Spinal cord (tissue), 9 donors: ENCODE measurements at regions not wholly inside any gene's neighbourhood (a gene's known extent, or its start where the extent isn't known, plus 50 kb on each side); places are given as distances from the start of the nearest gene placed in this dataset.

ENCODE experiments used
- DNase-seq, 6 donors: peaks; one replicate each; pipeline versions ENCODE4 v3.0.0 to v3.0.0-alpha.2; 2013 to 2015; ENCODE audit warnings: low spot score in 6 of 6, low read depth in 4 of 6
- H3K27ac ChIP-seq: one replicate; pipeline ENCODE4 v1.5.1; 2013; ENCODE audit warnings: low read depth, low read length, control low read depth
- H3K27me3 ChIP-seq: one replicate; pipeline ENCODE4 v1.6.1; 2013; ENCODE audit warnings: low read length; ENCODE audit not compliant: control insufficient read depth, insufficient read depth
- H3K36me3 ChIP-seq: one replicate; pipeline ENCODE4 v1.6.1; 2013; ENCODE audit warnings: low read length; ENCODE audit not compliant: control insufficient read depth, insufficient read depth
- H3K4me1 ChIP-seq: one replicate; pipeline ENCODE4 v1.6.1; 2013; ENCODE audit warnings: low read length; ENCODE audit not compliant: control insufficient read depth, insufficient read depth
- H3K4me3 ChIP-seq: one replicate; pipeline ENCODE4 v1.5.1; 2013; ENCODE audit warnings: low read depth, low read length, control low read depth
- H3K9me3 ChIP-seq: one replicate; pipeline ENCODE4 v1.6.1; 2013; ENCODE audit warnings: low read length; ENCODE audit not compliant: control insufficient read depth, insufficient read depth
- WGBS: methylation state at CpG from one replicate; pipeline ENCODE4 v1.1.5; 2013; ENCODE audit warnings: missing lambda C conversion rate; ENCODE audit not compliant: insufficient coverage; 5-methylcytosine and 5-hydroxymethylcytosine counted together
- donor health status: healthy.

DNA sequence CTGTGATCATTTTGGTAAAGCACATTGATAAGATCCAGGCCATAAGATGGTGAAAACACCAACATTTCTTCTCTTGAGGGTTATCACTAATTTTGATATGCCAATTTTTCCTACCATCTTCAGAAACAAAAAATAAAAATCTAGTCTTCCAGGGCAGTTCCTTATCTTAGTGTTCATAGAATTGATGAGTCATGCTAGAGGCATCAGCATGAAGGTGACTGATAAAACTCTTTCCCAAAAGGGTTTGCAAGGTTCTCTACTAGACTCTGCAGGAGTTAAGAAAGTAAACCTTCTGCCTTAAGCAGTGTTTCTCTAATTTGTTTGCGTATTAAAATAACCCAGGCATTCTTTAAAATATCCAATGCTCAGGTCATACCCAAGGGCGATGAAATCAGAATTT is 483.1 kb upstream of the CNTNAP2 start:
- no peaks in the 10 kb centered on the region for H3K9me3 ChIP-seq
- H3K27me3 ChIP-seq, result no peaks in the 10 kb centered on the region
- H3K36me3 ChIP-seq, result no peaks in the 10 kb centered on the region
- no peak for DNase-seq
- WGBS, result no CpG with 5 or more reads among the region's 2 CpGs
- no peak overlapping the region for H3K4me3 ChIP-seq
- no peaks in the 10 kb centered on the region for H3K4me1 ChIP-seq
- H3K27ac ChIP-seq, result no peak overlapping the region

DNA sequence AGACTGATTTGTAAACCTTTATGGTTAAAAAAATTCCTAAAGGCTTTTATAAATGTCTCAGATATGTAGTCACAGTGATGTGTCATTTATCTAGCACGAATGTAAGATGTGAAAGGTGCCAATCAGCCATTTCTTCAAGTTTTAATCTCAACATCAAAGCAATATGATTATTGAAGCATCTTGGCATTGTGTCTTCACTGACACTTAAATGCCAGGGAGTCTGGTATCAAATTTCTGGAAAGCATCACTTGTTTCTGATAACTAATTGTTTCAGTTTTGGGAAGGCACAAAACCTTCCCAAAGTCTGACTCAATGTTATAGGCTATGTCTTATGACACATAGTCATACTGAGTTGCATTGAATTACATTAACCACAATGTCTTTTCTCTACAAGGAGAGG is 492.0 kb upstream of the CNTNAP2 start:
- no peaks in the 10 kb centered on the region for H3K36me3 ChIP-seq
- DNase-seq, result no peak
- H3K27me3 ChIP-seq, result no peaks in the 10 kb centered on the region
- H3K4me1 ChIP-seq, result no peaks in the 10 kb centered on the region
- WGBS, result no CpG with 5 or more reads among the region's 1 CpG
- no peaks in the 10 kb centered on the region for H3K9me3 ChIP-seq
- H3K27ac ChIP-seq, result no peak overlapping the region
- no peak overlapping the region for H3K4me3 ChIP-seq

DNA sequence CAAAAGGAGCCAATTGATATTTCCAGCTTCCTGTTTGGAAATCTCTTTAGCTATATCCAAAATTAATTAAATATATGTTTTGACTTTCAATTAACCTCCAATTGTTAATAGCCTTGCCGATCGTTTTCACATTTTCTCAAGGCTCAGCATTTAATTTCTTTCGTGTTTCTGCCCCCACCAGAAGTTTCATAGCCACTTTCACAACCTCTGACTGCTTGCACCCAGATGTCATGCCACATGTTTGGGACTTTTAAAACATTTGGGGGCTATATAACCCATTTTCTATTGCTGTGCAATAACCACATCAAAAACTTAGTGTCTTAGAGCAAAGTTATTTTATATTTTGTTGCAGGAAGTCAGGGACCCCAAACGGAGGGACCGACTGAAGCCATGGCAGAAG is 510.6 kb upstream of the CNTNAP2 start:
- DNase-seq, result no peak
- Histone ChIP-seq H3K27me3 (no peaks in the 10 kb centered on the region), H3K36me3 (no peaks in the 10 kb centered on the region), H3K9me3 (no peaks in the 10 kb centered on the region), H3K27ac (no peak overlapping the region), H3K4me3 (no peak overlapping the region), H3K4me1 (no peaks in the 10 kb centered on the region)
- WGBS, result 69% methylated on average over 3 of the region's 5 CpGs

DNA sequence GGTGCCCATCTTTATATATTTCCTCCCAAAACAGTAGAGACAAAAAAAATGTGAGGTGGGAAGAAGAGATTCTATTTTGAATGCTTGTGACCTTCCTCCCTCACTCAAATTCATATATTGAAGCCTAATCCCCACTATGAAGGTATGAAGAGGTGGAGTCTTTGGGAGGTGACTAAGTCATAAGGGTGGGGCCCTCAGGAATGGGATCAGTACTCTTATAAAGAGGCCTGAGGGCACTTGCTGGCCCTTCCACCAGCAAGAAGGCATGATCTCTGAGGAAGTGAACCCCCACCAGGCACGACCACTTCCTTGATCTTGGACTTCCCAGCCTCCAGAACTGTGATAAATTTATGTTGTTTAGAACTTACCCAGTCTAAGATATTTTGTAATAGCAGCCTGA is 517.2 kb upstream of the CNTNAP2 start:
- Histone ChIP-seq H3K4me3 (no peak overlapping the region), H3K27ac (no peak overlapping the region), H3K27me3 (no peaks in the 10 kb centered on the region), H3K4me1 (no peaks in the 10 kb centered on the region), H3K9me3 (no peaks in the 10 kb centered on the region), H3K36me3 (no peaks in the 10 kb centered on the region)
- DNase-seq, result no peak
- WGBS, result no CpG with 5 or more reads among the region's 1 CpG

DNA sequence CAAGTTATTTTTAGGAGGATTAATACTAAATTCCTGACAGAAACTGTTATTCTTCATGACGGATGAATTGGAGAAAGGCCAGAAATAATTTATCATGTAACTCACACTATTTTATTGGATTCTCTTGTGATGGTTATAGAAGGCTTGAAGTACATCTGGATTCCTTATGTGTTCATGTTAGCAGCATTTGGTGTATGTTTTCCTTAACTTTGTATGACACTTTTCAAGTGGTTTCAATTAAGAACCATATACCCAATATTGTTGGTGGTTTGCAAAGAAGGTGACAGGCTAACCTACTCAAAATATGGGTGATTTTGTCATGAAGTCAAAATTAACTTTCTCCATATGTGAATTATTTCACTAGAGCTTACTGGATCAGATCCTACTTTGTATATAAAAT is 532.2 kb upstream of the CNTNAP2 start:
- H3K4me3 ChIP-seq, result no peak overlapping the region
- H3K27me3 ChIP-seq, result no peaks in the 10 kb centered on the region
- no peak for DNase-seq
- no peaks in the 10 kb centered on the region for H3K4me1 ChIP-seq
- no CpG with 5 or more reads among the region's 1 CpG for WGBS
- H3K9me3 ChIP-seq, result no peaks in the 10 kb centered on the region
- no peaks in the 10 kb centered on the region for H3K36me3 ChIP-seq
- H3K27ac ChIP-seq, result no peak overlapping the region

DNA sequence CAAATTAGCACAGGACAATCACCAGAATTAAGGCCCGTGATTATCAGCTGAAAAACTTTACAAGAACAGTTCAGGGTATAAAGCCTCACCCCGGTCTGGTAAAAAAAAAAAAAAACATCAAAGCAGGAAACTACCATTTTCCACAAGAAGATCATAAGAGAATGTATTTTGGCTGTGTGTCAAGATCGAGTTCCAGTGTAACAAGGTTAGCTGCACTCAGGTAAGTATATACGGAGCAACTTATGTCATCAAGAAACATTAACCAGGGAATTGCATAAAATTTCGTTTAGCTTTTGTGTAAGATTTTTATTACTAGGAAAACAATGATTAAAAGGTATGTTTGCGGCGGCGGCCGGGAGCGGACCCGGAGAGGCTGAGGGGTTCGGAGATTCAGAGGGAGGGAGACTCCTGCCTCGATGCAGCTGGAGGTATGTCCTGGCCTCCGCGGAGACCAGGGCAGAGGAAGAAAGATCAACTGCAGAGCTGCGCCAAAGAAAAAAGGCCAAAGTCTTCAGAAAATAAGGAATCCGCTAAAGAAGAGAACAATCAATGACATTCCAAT is 533.8 kb upstream of the CNTNAP2 start:
- Histone ChIP-seq H3K36me3 (no peaks in the 10 kb centered on the region), H3K27me3 (no peaks in the 10 kb centered on the region), H3K9me3 (no peaks in the 10 kb centered on the region), H3K4me3 (no peak overlapping the region), H3K27ac (no peak overlapping the region), H3K4me1 (no peaks in the 10 kb centered on the region)
- 93% methylated on average over 12 of the region's 17 CpGs for WGBS
- DNase-seq, result no peak

DNA sequence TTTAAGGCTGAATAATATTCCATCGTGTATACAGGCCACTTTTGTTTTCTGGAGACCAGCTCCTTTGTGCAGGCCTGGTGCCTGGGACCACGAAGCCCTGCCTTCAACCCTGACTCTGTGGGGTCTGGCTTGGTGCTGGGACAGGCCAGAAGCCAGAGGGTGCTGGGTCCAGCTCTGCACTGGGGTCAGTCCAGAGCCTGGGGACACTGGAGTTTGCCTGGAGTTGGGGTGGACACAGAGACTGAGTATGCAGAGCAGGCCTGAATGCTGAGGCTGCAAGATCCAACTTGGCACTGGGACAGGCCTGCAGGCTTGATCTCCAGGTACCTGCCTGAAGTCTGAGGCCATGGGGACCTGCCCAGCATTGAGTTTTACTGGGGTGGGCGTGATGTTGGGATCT is 558.8 kb upstream of the CNTNAP2 start:
- no peaks in the 10 kb centered on the region for H3K4me1 ChIP-seq
- H3K36me3 ChIP-seq, result no peaks in the 10 kb centered on the region
- no peak overlapping the region for H3K27ac ChIP-seq
- no peaks in the 10 kb centered on the region for H3K27me3 ChIP-seq
- H3K4me3 ChIP-seq, result no peak overlapping the region
- H3K9me3 ChIP-seq, result no peaks in the 10 kb centered on the region
- 77% methylated on average over 2 of the region's 3 CpGs for WGBS
- no peak for DNase-seq

DNA sequence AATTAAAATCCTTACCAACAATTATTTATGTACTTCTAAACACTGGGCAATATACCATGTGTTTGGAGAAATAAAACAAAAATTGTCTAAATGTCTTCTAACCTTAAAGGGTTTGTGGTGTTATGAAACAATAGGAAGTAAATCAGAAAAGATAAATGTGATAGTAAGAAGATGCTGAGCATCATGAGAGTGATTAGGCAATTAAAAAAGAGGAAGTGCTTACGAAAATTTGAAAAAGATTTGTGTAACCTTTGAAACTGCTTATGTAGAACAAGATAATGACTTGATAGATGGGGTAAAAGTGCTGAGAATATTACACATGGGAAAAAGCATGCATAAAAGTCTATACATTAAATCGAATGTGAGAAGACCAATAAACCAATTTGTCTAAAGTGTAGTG is 573.4 kb upstream of the CNTNAP2 start:
- no peaks in the 10 kb centered on the region for H3K27me3 ChIP-seq

DNA sequence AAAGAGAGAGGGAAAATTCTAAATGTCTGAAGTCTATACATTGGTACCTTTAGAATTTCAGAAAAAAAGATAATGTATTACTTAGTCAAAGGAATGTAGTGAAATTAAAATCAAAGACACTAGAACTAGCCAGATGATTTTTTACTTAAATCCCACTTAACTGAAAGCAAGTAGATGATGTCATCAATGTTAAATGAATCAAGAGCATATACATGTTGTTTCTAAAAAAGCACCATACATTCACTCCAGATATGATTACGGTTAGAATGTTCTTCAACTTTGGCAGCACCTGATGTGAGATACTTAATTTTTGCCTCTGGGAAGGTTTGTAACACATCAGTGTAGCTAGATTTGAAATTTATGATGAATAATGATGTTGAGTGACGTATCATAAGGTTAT is 576.7 kb upstream of the CNTNAP2 start:
- H3K27me3 ChIP-seq, result no peaks in the 10 kb centered on the region
- no peak overlapping the region for H3K4me3 ChIP-seq
- H3K9me3 ChIP-seq, result no peaks in the 10 kb centered on the region
- no peaks in the 10 kb centered on the region for H3K36me3 ChIP-seq
- no peak overlapping the region for H3K27ac ChIP-seq
- WGBS, result no CpG with 5 or more reads among the region's 2 CpGs
- no peak for DNase-seq
- H3K4me1 ChIP-seq, result no peaks in the 10 kb centered on the region

More for the DNA sequence above, 573.4 kb upstream of the CNTNAP2 start:
- Histone ChIP-seq H3K4me1 (no peaks in the 10 kb centered on the region), H3K36me3 (no peaks in the 10 kb centered on the region), H3K4me3 (no peak overlapping the region), H3K27ac (no peak overlapping the region), H3K9me3 (no peaks in the 10 kb centered on the region)
- DNase-seq, result no peak
- WGBS, result 100% methylated on average over 1 of the region's 2 CpGs

DNA sequence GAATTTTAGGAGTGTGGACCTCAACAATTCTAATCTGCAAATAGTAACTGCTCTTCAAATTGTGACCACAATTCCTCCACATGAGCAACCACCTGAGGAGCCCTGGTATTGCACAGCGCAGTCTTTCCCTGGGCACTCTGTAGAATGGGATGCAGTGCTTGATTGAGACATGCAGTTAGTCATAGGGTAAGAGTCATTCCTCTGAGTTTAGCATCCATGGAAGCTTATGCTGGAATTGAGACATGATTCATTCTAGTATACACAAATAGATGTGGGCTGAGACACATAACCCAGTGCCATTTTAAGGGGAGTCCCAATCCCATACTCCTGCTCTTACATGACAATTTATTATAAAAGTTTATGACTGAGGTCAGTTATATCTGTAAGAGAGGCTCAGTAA is 582.3 kb upstream of the CNTNAP2 start:
- Histone ChIP-seq H3K4me3 (no peak overlapping the region), H3K27me3 (no peaks in the 10 kb centered on the region), H3K36me3 (no peaks in the 10 kb centered on the region), H3K9me3 (no peaks in the 10 kb centered on the region), H3K27ac (no peak overlapping the region), H3K4me1 (no peaks in the 10 kb centered on the region)
- no peak for DNase-seq
- no CpG with 5 or more reads among the region's 1 CpG for WGBS
